ENCODE measurements at regions not wholly inside any gene's neighbourhood (a gene's known extent, or its start where the extent isn't known, plus 50 kb on each side); places are given as distances from the start of the nearest gene placed in this dataset.

DNA sequence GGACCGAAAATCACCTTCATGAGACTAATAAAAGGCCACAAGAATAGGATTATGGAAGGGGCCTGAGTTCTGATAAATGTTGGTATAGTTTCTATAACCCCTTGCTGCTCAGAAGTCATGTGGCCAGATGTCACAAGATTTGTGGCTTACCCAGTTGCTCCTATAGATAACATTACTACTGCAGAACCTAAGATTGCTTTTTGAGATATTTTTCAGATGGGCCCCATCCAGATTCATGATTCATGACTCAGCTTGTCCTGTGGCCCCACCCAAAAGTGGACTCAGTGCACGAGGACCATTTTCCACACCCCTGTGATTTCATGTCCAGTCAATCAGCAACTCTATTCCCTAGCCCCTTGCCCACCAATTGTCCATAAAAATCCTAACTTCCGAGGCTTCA is 209.0 kb downstream of the ACTR3B start:
- peaks cover 11 to 30% (median 19%) of the 10 kb centered on the region in 7 donors for H3K9me3 Mint-ChIP-seq
- Histone ChIP-seq H3K9me3 (replicated peaks in 1 of 2; ENCODE audit: control insufficient read depth in 1 of 2, insufficient read depth in 1 of 2, low read length in 2 of 2) (peaks cover 20 to 31% of the 10 kb centered on the region in 2 donors), H3K27me3 (ENCODE audit: control insufficient read depth in 2 of 2, insufficient read depth in 2 of 2, low read length in 2 of 2) (no peaks in the 10 kb centered on the region), H3K9ac (ENCODE audit: insufficient read depth, low read length, poor library complexity, severe bottlenecking) (no peak overlapping the region), H3K4me1 (ENCODE audit: control insufficient read depth in 1 of 2, insufficient read depth in 2 of 2, low read length in 2 of 2) (no peaks in the 10 kb centered on the region), H3K36me3 (replicated peaks in 1 of 2; ENCODE audit: control insufficient read depth in 1 of 2, insufficient read depth in 2 of 2, low read length in 2 of 2) (no peaks in the 10 kb centered on the region), H3K27ac (ENCODE audit: low read depth in 1 of 2, low read length in 2 of 2) (no peak overlapping the region), H4K20me1 (ENCODE audit: insufficient read depth, low read length) (no peaks in the 10 kb centered on the region), H2AFZ (ENCODE audit: insufficient read depth, low read depth, low read length, poor library complexity, severe bottlenecking) (no peak overlapping the region), H3K4me3 (replicated peaks in 1 of 3; ENCODE audit: low read depth in 2 of 3, low read length in 3 of 3) (no peak overlapping the region), H3K4me2 (replicated peaks; ENCODE audit: extremely low read depth, low read length, poor library complexity, severe bottlenecking) (no peak overlapping the region), H3K79me2 (ENCODE audit: insufficient read depth, low read length) (no peaks in the 10 kb centered on the region)
- WGBS (ENCODE audit: insufficient coverage) = 88% methylated on average over 1 of the region's 3 CpGs
- H3K4me1 Mint-ChIP-seq = no peaks in the 10 kb centered on the region
- H3K36me3 Mint-ChIP-seq = no peaks in the 10 kb centered on the region
- TF ChIP-seq, protein P1, sequence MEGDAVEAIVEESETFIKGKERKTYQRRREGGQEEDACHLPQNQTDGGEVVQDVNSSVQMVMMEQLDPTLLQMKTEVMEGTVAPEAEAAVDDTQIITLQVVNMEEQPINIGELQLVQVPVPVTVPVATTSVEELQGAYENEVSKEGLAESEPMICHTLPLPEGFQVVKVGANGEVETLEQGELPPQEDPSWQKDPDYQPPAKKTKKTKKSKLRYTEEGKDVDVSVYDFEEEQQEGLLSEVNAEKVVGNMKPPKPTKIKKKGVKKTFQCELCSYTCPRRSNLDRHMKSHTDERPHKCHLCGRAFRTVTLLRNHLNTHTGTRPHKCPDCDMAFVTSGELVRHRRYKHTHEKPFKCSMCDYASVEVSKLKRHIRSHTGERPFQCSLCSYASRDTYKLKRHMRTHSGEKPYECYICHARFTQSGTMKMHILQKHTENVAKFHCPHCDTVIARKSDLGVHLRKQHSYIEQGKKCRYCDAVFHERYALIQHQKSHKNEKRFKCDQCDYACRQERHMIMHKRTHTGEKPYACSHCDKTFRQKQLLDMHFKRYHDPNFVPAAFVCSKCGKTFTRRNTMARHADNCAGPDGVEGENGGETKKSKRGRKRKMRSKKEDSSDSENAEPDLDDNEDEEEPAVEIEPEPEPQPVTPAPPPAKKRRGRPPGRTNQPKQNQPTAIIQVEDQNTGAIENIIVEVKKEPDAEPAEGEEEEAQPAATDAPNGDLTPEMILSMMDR (IDR thresholded peaks at IDR 0.05) = no peak
- H3K27me3 Mint-ChIP-seq (ENCODE audit: low read depth in 3 of 3) = peaks cover 0 to 8% (median 4%) of the 10 kb centered on the region in 3 donors
- no peak overlapping the region for H3K4me3 Mint-ChIP-seq
- no peak for DNase-seq
- intact Hi-C loops (cut with micrococcal nuclease) = no loop called here
- H3K27ac Mint-ChIP-seq = no peak overlapping the region

DNA sequence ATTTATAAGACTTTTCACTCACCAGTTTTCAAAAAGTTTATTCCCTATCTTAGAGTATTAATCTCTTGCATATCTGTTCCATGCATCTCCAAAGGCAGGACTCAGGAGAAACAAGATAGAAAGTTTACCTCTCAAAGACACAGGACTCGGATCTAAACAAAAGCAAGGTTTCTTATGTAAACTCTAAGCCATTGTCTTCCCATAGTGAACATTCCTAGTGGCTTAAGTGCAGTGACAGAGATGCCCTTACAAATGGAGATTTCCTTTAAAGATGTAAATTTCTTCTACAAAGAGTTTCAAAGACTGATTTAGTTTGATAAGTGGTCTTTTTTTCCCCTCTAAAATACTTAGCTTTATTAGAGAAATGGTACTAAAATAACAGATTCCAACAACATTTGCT is 209.8 kb downstream of the ACTR3B start:
- WGBS (ENCODE audit: insufficient coverage) = no CpG with 5 or more reads among the region's 1 CpG
- no peaks in the 10 kb centered on the region for H3K79me2 ChIP-seq (ENCODE audit: insufficient read depth, low read length)
- Mint-ChIP-seq H3K27ac (no peak overlapping the region), H3K4me1 (no peaks in the 10 kb centered on the region), H3K36me3 (no peaks in the 10 kb centered on the region), H3K27me3 (ENCODE audit: low read depth in 3 of 3) (peaks cover 0 to 6% (median 4%) of the 10 kb centered on the region in 3 donors), H3K4me3 (no peak overlapping the region), H3K9me3 (peaks cover 11 to 30% (median 21%) of the 10 kb centered on the region in 7 donors)
- H3K27ac ChIP-seq (ENCODE audit: low read depth in 1 of 2, low read length in 2 of 2) = no peak overlapping the region
- no peak for DNase-seq
- H2AFZ ChIP-seq (ENCODE audit: insufficient read depth, low read depth, low read length, poor library complexity, severe bottlenecking) = no peak overlapping the region
- no peak overlapping the region for H3K4me2 ChIP-seq (replicated peaks; ENCODE audit: extremely low read depth, low read length, poor library complexity, severe bottlenecking)
- no peaks in the 10 kb centered on the region for H3K27me3 ChIP-seq (ENCODE audit: control insufficient read depth in 2 of 2, insufficient read depth in 2 of 2, low read length in 2 of 2)
- TF ChIP-seq, protein P1 (IDR thresholded peaks at IDR 0.05) = no peak
- H3K4me1 ChIP-seq (ENCODE audit: control insufficient read depth in 1 of 2, insufficient read depth in 2 of 2, low read length in 2 of 2) = no peaks in the 10 kb centered on the region
- H3K9ac ChIP-seq (ENCODE audit: insufficient read depth, low read length, poor library complexity, severe bottlenecking) = no peak overlapping the region
- H3K36me3 ChIP-seq (replicated peaks in 1 of 2; ENCODE audit: control insufficient read depth in 1 of 2, insufficient read depth in 2 of 2, low read length in 2 of 2) = no peaks in the 10 kb centered on the region
- H3K4me3 ChIP-seq (replicated peaks in 1 of 3; ENCODE audit: low read depth in 2 of 3, low read length in 3 of 3) = no peak overlapping the region
- H3K9me3 ChIP-seq (replicated peaks in 1 of 2; ENCODE audit: control insufficient read depth in 1 of 2, insufficient read depth in 1 of 2, low read length in 2 of 2) = peaks cover 20 to 33% of the 10 kb centered on the region in 2 donors
- no peaks in the 10 kb centered on the region for H4K20me1 ChIP-seq (ENCODE audit: insufficient read depth, low read length)
- intact Hi-C loops (cut with micrococcal nuclease) = no loop called here

Data from CD14-positive monocyte (primary cell).